GM13976 (cell line): ENCODE measurements at regions not wholly inside any gene's neighbourhood (a gene's known extent, or its start where the extent isn't known, plus 50 kb on each side); places are given as distances from the start of the nearest gene placed in this dataset.

ENCODE experiments used
- DNase-seq: peaks from one replicate; pipeline ENCODE4 v3.0.0; 2012; ENCODE audit warnings: low spot score
- CTCF ChIP-seq: IDR thresholded peaks from 2 replicates; pipeline ENCODE4 v1.5.1; 2012; ENCODE audit warnings: borderline replicate concordance, mild to moderate bottlenecking; ENCODE audit not compliant: insufficient read depth; ENCODE audit errors: extremely low read depth, missing control alignments, control extremely low read depth
- in situ Hi-C: fragments of 300-500 bp; cut with MboI; formaldehyde crosslinking; loops from one replicate; pipeline ENCODE4 v1.12.0; 2022; ENCODE audit warnings: low sequenced_read_pairs, mixed read lengths, inconsistent platforms; ENCODE audit not compliant: unreplicated experiment

- in situ Hi-C loops, result no loop called here
- TF ChIP-seq CTCF, result no peak
- DNase-seq, result no peak
Measured at GRCh38 chr5:87094347-87094746, 173.3 kb upstream of the RASA1 start.

- no peak for DNase-seq
- in situ Hi-C loops, result no loop called here
- TF ChIP-seq CTCF, result no peak
Measured at GRCh38 chr5:87094833-87095232, 172.8 kb upstream of the RASA1 start.

GRCh38 chr5:87095787-87096186 lies 171.9 kb upstream of the RASA1 start:
- no peak for TF ChIP-seq CTCF
- in situ Hi-C loops, result no loop called here
- no peak for DNase-seq

GRCh38 chr5:87097664-87098063 lies 170.0 kb upstream of the RASA1 start:
- TF ChIP-seq CTCF, result no peak
- in situ Hi-C loops, result no loop called here

GRCh38 chr5:87099291-87099839 lies 168.3 kb upstream of the RASA1 start:
- no peak for DNase-seq
- in situ Hi-C loops, result no loop called here
- TF ChIP-seq CTCF, result no peak

More at GRCh38 chr5:87097664-87098063, 170.0 kb upstream of the RASA1 start:
- no peak for DNase-seq

GRCh38 chr5:87099968-87100367 lies 167.7 kb upstream of the RASA1 start:
- DNase-seq, result no peak
- no peak for TF ChIP-seq CTCF
- in situ Hi-C loops, result no loop called here

- in situ Hi-C loops, result no loop called here
- no peak for TF ChIP-seq CTCF
- no peak for DNase-seq
Measured at GRCh38 chr5:87101321-87101720, 166.4 kb upstream of the RASA1 start.
